ENCODE measurements at regions not wholly inside any gene's neighbourhood (a gene's known extent, or its start where the extent isn't known, plus 50 kb on each side); places are given as distances from the start of the nearest gene placed in this dataset.

DNA sequence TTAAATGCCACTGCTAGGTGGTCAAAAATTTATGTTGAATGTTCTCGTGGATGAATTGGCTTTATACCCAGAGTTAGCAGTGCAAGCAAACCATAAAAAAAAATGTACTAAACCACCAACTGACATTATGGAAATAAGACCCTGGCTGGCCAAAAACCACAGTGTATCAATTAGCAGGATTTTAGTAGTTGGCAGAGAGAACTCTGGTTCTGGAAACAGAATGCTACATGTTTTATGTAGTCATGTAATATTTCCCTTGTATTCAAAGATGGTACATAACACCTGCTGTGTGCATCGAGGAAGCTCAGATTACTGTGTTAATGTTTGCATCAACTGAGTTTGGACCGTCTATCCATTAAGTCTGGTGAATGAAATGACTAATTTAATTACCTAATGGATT lies 618.5 kb downstream of the CCSER2 start:
- no peak overlapping the region for H3K4me2 ChIP-seq (replicated peaks; ENCODE audit: extremely low read depth, low read length, poor library complexity, severe bottlenecking)
- H4K20me1 ChIP-seq (ENCODE audit: insufficient read depth, low read length) = no peaks in the 10 kb centered on the region
- TF ChIP-seq, protein P1, sequence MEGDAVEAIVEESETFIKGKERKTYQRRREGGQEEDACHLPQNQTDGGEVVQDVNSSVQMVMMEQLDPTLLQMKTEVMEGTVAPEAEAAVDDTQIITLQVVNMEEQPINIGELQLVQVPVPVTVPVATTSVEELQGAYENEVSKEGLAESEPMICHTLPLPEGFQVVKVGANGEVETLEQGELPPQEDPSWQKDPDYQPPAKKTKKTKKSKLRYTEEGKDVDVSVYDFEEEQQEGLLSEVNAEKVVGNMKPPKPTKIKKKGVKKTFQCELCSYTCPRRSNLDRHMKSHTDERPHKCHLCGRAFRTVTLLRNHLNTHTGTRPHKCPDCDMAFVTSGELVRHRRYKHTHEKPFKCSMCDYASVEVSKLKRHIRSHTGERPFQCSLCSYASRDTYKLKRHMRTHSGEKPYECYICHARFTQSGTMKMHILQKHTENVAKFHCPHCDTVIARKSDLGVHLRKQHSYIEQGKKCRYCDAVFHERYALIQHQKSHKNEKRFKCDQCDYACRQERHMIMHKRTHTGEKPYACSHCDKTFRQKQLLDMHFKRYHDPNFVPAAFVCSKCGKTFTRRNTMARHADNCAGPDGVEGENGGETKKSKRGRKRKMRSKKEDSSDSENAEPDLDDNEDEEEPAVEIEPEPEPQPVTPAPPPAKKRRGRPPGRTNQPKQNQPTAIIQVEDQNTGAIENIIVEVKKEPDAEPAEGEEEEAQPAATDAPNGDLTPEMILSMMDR (IDR thresholded peaks at IDR 0.05) = no peak
- Mint-ChIP-seq H3K27me3 (ENCODE audit: low read depth in 3 of 3) (peaks cover 0 to 1% (median 0%) of the 10 kb centered on the region in 3 donors), H3K4me3 (no peak overlapping the region), H3K27ac (no peak overlapping the region), H3K9me3 (peaks cover 0 to 2% (median 0%) of the 10 kb centered on the region in 7 donors), H3K36me3 (no peaks in the 10 kb centered on the region), H3K4me1 (no peaks in the 10 kb centered on the region)
- H3K9me3 ChIP-seq (replicated peaks in 1 of 2; ENCODE audit: control insufficient read depth in 1 of 2, insufficient read depth in 1 of 2, low read length in 2 of 2) = no peaks in the 10 kb centered on the region
- no peaks in the 10 kb centered on the region for H3K79me2 ChIP-seq (ENCODE audit: insufficient read depth, low read length)
- no CpG with 5 or more reads among the region's 3 CpGs for WGBS (ENCODE audit: insufficient coverage)
- no peaks in the 10 kb centered on the region for H3K4me1 ChIP-seq (ENCODE audit: control insufficient read depth in 1 of 2, insufficient read depth in 2 of 2, low read length in 2 of 2)
- H3K9ac ChIP-seq (ENCODE audit: insufficient read depth, low read length, poor library complexity, severe bottlenecking) = no peak overlapping the region
- H3K36me3 ChIP-seq (replicated peaks in 1 of 2; ENCODE audit: control insufficient read depth in 1 of 2, insufficient read depth in 2 of 2, low read length in 2 of 2) = no peaks in the 10 kb centered on the region
- DNase-seq = no peak
- intact Hi-C loops (cut with micrococcal nuclease) = no loop called here
- H3K27ac ChIP-seq (ENCODE audit: low read depth in 1 of 2, low read length in 2 of 2) = no peak overlapping the region
- H3K4me3 ChIP-seq (replicated peaks in 1 of 3; ENCODE audit: low read depth in 2 of 3, low read length in 3 of 3) = no peak overlapping the region
- no peaks in the 10 kb centered on the region for H3K27me3 ChIP-seq (ENCODE audit: control insufficient read depth in 2 of 2, insufficient read depth in 2 of 2, low read length in 2 of 2)
- no peak overlapping the region for H2AFZ ChIP-seq (ENCODE audit: insufficient read depth, low read depth, low read length, poor library complexity, severe bottlenecking)

DNA sequence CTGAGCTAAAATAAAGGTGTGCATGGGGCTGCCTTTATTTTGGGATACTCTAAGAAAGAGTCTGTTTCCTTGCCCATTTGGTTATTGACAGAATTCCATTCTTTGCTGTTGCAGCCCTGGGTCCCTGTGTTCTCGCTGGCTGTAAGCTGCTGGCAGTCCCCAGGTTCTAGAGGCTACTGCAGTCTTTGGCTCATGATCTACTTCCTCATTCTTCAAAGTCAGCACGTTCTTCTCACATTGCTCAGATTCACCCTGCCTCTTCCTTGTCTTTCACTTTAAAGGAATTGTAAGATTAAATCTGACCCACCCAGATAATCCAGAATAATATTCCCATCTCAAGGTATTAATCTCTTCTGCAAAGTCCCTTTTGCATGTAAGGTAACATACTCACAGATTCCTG lies 620.3 kb downstream of the CCSER2 start:
- Mint-ChIP-seq H3K4me3 (no peak overlapping the region), H3K9me3 (peaks cover 0 to 2% (median 0%) of the 10 kb centered on the region in 7 donors), H3K27me3 (ENCODE audit: low read depth in 3 of 3) (peaks cover 0 to 1% (median 0%) of the 10 kb centered on the region in 3 donors), H3K4me1 (no peaks in the 10 kb centered on the region), H3K27ac (no peak overlapping the region), H3K36me3 (no peaks in the 10 kb centered on the region)
- Histone ChIP-seq H3K36me3 (replicated peaks in 1 of 2; ENCODE audit: control insufficient read depth in 1 of 2, insufficient read depth in 2 of 2, low read length in 2 of 2) (no peaks in the 10 kb centered on the region), H3K9ac (ENCODE audit: insufficient read depth, low read length, poor library complexity, severe bottlenecking) (no peak overlapping the region), H2AFZ (ENCODE audit: insufficient read depth, low read depth, low read length, poor library complexity, severe bottlenecking) (no peak overlapping the region), H3K27me3 (ENCODE audit: control insufficient read depth in 2 of 2, insufficient read depth in 2 of 2, low read length in 2 of 2) (no peaks in the 10 kb centered on the region), H3K9me3 (replicated peaks in 1 of 2; ENCODE audit: control insufficient read depth in 1 of 2, insufficient read depth in 1 of 2, low read length in 2 of 2) (no peaks in the 10 kb centered on the region), H3K79me2 (ENCODE audit: insufficient read depth, low read length) (no peaks in the 10 kb centered on the region), H3K4me3 (replicated peaks in 1 of 3; ENCODE audit: low read depth in 2 of 3, low read length in 3 of 3) (no peak overlapping the region), H4K20me1 (ENCODE audit: insufficient read depth, low read length) (no peaks in the 10 kb centered on the region), H3K4me1 (ENCODE audit: control insufficient read depth in 1 of 2, insufficient read depth in 2 of 2, low read length in 2 of 2) (no peaks in the 10 kb centered on the region), H3K27ac (ENCODE audit: low read depth in 1 of 2, low read length in 2 of 2) (no peak overlapping the region), H3K4me2 (replicated peaks; ENCODE audit: extremely low read depth, low read length, poor library complexity, severe bottlenecking) (no peak overlapping the region)
- TF ChIP-seq, protein P1 (IDR thresholded peaks at IDR 0.05) = no peak
- intact Hi-C loops (cut with micrococcal nuclease) = no loop called here
- WGBS (ENCODE audit: insufficient coverage) = 60% methylated on average over 1 of the region's 2 CpGs
- DNase-seq = no peak
